Dendritic cell treated with granulocyte-macrophage colony-stimulating factor and Interleukin-4, amounts not matched to agents 40 ng/mL and 50 ng/mL, for 4 days (primary cell): ENCODE measurements at regions not wholly inside any gene's neighbourhood (a gene's known extent, or its start where the extent isn't known, plus 50 kb on each side); places are given as distances from the start of the nearest gene placed in this dataset.

Experiments used
- H3K27ac Mint-ChIP-seq: one replicate; pipeline ENCODE4 v1.8.0; 2022; ENCODE audit warnings: mild to moderate bottlenecking, mixed read lengths
- H3K27me3 Mint-ChIP-seq: one replicate; pipeline ENCODE4 v1.8.0; 2022; ENCODE audit warnings: mild to moderate bottlenecking, mixed read lengths
- H3K36me3 Mint-ChIP-seq: one replicate; pipeline ENCODE4 v1.8.0; 2022; ENCODE audit warnings: low read depth, mixed read lengths
- H3K4me1 Mint-ChIP-seq: one replicate; pipeline ENCODE4 v1.8.0; 2022; ENCODE audit warnings: low read depth, mixed read lengths
- H3K4me3 Mint-ChIP-seq: one replicate; pipeline ENCODE4 v1.8.0; 2022; ENCODE audit warnings: mild to moderate bottlenecking, moderate library complexity, mixed read lengths
- H3K9me3 Mint-ChIP-seq: one replicate; pipeline ENCODE4 v1.8.0; 2022; ENCODE audit warnings: mixed read lengths
- intact Hi-C: fragments of 100-400 bp; cut with micrococcal nuclease; formaldehyde crosslinking; loops from one replicate; pipeline ENCODE4 v1.15.0; 2022

DNA sequence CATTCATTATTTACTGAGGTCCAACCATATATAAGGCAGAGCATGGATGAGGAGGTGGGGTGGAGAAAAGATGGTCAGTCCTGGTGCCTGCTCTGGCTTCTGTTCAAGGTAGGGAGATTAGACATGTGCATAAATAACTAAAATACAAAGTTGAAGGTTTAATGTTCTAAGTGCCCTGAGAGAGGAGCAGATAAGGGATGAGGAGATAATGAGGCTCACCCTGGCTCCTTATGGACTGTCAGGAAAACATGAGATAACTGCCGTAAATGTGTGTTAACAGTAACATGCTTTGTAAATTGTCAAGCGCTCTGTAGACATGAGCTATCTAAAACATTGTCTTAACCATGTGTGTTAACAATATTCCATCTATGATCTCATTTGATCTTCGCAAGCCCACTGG, 474.6 kb upstream of the USP24 start:
- intact Hi-C loops = no loop called here
- Mint-ChIP-seq H3K4me3 (no peak overlapping the region), H3K9me3 (no peaks in the 10 kb centered on the region), H3K27ac (no peak overlapping the region), H3K27me3 (peaks cover 2% of the 10 kb centered on the region), H3K4me1 (no peaks in the 10 kb centered on the region), H3K36me3 (no peaks in the 10 kb centered on the region)

DNA sequence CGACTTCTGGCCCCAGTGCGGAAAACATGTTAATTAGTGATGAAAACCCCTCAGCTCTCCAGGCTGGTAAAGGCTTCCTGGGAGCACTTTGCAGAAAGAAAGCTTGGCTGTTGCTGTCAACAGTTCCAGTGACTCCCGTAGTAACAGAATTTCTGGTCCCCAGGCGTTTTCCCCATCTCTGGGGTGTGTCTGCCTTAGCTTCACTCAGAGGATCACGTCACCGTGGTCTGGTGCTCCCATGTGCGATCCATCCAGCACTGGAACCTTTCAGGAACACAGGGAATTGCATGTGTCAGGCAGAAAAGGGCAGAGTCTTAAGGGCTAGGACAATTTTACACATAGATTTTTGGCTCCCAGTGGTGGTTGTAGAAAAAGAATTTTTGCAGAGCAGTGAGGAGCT, 470.4 kb upstream of the USP24 start:
- Mint-ChIP-seq H3K9me3 (no peaks in the 10 kb centered on the region), H3K27me3 (no peaks in the 10 kb centered on the region), H3K27ac (no peak overlapping the region), H3K36me3 (no peaks in the 10 kb centered on the region), H3K4me1 (no peaks in the 10 kb centered on the region), H3K4me3 (no peak overlapping the region)
- intact Hi-C loops = no loop called here

DNA sequence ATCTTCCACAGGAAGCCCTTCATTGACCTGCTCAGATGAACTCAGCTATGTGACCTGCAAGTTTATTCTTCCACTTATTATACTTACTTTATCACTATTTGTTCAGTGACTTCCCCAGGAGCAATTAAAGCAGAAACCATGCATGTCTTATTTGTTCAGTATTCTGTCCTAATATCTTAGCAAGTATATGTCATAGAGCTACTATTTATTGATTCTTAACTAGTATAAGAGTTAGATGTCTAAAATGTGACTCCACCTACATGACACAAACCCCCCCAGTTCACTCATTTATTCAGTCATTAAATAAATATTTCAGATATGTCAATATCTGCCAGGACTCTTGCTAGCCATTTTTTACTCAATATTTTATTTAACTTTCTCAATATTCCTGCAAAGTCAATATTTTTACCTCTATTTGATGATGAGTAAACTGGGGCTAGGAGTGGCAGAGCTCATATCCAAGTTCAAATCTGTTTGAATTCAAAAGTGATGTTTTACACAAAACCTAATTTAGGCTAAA, 469.0 kb upstream of the USP24 start:
- Mint-ChIP-seq H3K36me3 (no peaks in the 10 kb centered on the region), H3K4me1 (no peaks in the 10 kb centered on the region), H3K4me3 (no peak overlapping the region), H3K27ac (no peak overlapping the region), H3K27me3 (no peaks in the 10 kb centered on the region), H3K9me3 (no peaks in the 10 kb centered on the region)
- intact Hi-C loops = no loop called here

DNA sequence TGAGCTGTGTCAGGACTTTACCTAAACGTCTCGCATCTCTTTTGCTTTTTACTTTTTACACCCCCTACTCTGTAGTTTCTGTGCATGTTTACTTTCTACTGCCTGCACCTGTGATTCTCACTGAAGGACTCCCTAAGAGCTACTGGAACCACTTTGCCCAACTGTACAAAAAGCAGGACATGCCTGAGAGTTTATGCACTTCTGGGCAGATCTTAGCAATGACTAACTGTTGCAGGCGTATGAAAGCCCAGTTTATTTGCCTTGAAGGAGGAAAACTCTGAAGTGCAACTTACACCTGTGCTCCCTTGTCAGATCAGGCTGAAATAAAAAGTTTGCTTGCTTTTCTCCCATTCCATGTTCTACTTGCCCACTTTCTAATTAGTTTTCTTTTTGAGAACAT, 467.0 kb upstream of the USP24 start:
- no peak overlapping the region for H3K27ac Mint-ChIP-seq
- H3K4me1 Mint-ChIP-seq = no peaks in the 10 kb centered on the region
- no peaks in the 10 kb centered on the region for H3K9me3 Mint-ChIP-seq
- H3K27me3 Mint-ChIP-seq = no peaks in the 10 kb centered on the region
- no peak overlapping the region for H3K4me3 Mint-ChIP-seq
- intact Hi-C loops = no loop called here
- no peaks in the 10 kb centered on the region for H3K36me3 Mint-ChIP-seq

DNA sequence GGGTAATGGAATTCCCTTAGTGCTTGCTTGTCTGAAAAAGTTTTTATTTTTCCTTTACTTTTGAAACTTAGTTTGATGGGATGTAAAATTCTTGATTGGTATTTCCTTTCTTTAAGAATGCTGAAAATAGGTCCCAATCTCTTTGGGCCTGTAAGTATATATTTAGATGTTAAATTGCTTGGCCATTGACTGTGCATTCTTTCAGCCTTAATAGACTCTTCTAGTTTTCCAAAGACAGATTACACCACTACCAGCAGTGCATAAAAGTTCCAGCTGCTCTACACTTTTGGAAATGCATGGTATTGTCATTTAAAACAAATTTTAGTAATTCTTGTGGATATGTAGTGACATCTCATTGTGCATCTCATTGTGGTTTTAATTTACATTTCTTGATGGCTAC, 464.8 kb upstream of the USP24 start:
- Mint-ChIP-seq H3K4me1 (no peaks in the 10 kb centered on the region), H3K27me3 (no peaks in the 10 kb centered on the region)

DNA sequence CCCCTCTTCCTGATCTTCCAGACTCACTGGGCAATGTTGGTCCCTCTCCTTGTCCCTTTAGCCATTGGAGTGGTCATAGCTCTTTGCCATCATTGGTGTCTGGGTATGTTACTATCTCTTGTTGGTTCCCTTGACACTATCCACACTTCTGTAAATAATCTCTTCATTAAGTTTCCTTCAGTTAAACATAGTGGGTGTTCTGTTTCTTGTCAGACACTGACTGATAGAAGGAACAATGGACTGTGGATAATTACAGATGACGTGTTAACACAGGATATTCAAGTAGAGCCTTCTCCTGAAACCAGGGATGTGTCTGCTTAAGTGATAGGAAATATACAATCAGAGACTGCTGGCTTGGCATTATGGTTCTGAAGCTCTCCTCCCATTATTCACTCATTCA, 458.3 kb upstream of the USP24 start:
- no peak overlapping the region for H3K27ac Mint-ChIP-seq
- intact Hi-C loops = no loop called here
- H3K9me3 Mint-ChIP-seq = no peaks in the 10 kb centered on the region
- H3K4me3 Mint-ChIP-seq = no peak overlapping the region
- H3K4me1 Mint-ChIP-seq = no peaks in the 10 kb centered on the region
- H3K27me3 Mint-ChIP-seq = no peaks in the 10 kb centered on the region
- H3K36me3 Mint-ChIP-seq = no peaks in the 10 kb centered on the region

More for the DNA sequence above, 464.8 kb upstream of the USP24 start:
- H3K9me3 Mint-ChIP-seq = no peaks in the 10 kb centered on the region
- H3K36me3 Mint-ChIP-seq = no peaks in the 10 kb centered on the region
- H3K27ac Mint-ChIP-seq = no peak overlapping the region
- intact Hi-C loops = no loop called here
- no peak overlapping the region for H3K4me3 Mint-ChIP-seq

DNA sequence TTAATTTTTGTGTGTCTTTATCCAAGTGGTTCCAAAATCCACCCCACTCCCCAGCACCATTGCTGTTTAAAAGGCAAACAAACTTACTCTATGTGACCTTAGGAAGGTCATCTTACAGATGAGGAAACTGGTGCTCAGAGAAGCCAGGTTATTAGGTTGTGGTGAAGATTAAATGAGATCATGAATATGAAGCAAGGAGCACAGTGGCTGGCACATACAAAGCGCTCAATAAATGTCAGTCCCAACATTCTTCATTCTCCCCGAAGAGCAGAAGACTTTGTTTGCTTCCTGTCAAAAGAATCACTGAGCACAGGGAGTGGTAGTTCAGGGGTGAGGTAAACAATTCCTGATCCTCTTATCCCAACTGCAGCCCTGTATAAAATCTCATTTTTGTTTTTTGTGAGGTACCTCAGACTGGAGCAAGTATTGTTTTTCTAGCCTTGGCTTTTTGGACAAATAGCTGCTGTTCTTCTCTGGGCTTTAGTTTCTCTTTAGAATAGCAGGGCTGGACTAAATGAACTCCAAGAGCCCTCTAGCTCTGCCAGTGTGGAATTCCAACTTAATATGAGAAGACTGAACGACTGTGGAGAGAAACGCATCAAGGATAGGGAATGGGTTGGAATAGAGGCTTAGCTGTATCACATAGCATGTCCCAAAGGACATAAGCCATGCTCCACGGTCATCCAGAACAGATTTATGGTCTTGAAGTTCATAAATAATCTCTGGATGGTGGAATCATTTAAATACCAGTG, 455.3 kb upstream of the USP24 start:
- no peak overlapping the region for H3K27ac Mint-ChIP-seq
- H3K36me3 Mint-ChIP-seq = no peaks in the 10 kb centered on the region
- no peaks in the 10 kb centered on the region for H3K27me3 Mint-ChIP-seq
- no peak overlapping the region for H3K4me3 Mint-ChIP-seq
- no peaks in the 10 kb centered on the region for H3K9me3 Mint-ChIP-seq
- intact Hi-C loops = no loop called here
- H3K4me1 Mint-ChIP-seq = no peaks in the 10 kb centered on the region

DNA sequence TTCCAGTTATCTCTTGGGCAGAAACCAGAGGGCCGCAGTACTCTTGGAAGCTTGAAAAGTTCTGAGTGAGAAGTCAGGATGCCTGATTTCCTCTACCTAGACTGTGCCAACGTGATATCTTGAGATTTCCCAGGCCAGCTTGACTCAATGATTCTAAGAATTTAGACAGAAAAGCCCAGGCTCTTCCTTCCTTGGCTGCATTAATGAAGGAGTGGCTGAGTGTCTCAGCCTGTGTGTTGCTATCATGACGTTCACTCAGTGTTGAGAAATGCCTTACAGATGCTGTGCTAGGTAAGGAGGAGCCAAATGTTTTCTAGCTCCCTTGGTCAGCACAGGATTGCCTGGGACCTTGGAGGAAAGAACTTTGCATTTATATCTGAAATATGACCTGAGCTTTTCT, 454.1 kb upstream of the USP24 start:
- H3K4me1 Mint-ChIP-seq = no peaks in the 10 kb centered on the region

DNA sequence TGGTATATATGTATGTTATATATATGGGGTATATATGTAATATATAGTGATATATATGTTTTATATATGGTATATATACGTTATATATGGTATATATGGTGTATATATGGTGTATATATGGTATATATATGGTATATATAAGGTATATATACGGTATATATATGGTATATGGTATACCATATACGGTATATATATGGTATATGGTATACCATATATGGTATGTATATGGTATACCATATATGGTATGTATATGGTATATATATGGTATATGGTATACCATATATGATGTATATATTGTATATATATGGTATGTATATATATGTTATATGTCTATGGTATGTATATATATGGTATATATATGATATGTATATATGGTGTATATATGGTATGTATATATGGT, 447.7 kb upstream of the USP24 start:
- no peak overlapping the region for H3K4me3 Mint-ChIP-seq
- peaks cover 1% of the 10 kb centered on the region for H3K27me3 Mint-ChIP-seq
- H3K36me3 Mint-ChIP-seq = no peaks in the 10 kb centered on the region
- no peaks in the 10 kb centered on the region for H3K9me3 Mint-ChIP-seq
- H3K4me1 Mint-ChIP-seq = no peaks in the 10 kb centered on the region
- H3K27ac Mint-ChIP-seq = no peak overlapping the region
- intact Hi-C loops = no loop called here

More for the DNA sequence above, 454.1 kb upstream of the USP24 start:
- intact Hi-C loops = no loop called here
- no peaks in the 10 kb centered on the region for H3K9me3 Mint-ChIP-seq
- no peaks in the 10 kb centered on the region for H3K27me3 Mint-ChIP-seq
- H3K27ac Mint-ChIP-seq = no peak overlapping the region
- no peak overlapping the region for H3K4me3 Mint-ChIP-seq
- H3K36me3 Mint-ChIP-seq = no peaks in the 10 kb centered on the region

DNA sequence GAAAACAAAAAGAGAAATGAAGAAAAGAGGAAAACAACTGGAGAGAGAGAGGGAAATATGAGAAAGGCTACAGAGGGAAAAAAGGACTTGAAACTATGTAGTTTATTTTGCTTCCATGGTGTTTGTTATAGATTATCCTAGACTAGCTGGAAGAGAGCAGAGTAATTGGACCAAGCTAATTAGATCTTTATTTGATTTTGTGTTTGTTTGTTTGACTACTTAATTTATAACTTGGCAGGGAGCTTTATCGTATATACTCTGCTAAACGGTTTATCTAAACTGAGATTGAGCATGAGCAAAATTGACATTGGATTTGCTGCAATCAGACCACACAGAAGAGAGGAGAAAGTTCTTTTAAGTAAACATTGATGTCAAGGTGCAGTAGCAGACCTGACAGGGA, 443.8 kb upstream of the USP24 start:
- H3K4me1 Mint-ChIP-seq = no peaks in the 10 kb centered on the region
- no peak overlapping the region for H3K27ac Mint-ChIP-seq
- no peaks in the 10 kb centered on the region for H3K9me3 Mint-ChIP-seq
- H3K36me3 Mint-ChIP-seq = no peaks in the 10 kb centered on the region
- peaks cover 2% of the 10 kb centered on the region for H3K27me3 Mint-ChIP-seq
- H3K4me3 Mint-ChIP-seq = no peak overlapping the region
- intact Hi-C loops = no loop called here

DNA sequence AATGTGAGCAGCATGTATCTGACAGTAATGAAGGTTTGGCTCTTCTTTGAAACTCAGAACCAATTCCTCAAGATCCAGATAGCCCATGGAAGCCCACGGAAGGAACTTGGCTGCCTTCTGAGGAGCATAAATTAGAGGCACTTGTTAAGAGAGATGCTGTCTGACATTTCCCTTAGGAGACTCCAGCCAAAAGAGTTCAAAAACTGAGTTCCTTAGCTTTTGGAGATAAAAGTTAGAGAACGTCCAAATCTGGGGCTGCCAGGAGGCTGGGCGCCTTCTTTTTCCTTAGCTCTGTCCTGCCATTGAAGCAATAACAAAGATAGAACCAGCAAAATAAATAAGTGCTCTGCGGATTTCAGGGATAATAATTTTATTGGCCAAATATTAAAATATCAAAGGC, 439.6 kb upstream of the USP24 start:
- no peaks in the 10 kb centered on the region for H3K4me1 Mint-ChIP-seq
- intact Hi-C loops = no loop called here
- H3K27ac Mint-ChIP-seq = no peak overlapping the region
- no peaks in the 10 kb centered on the region for H3K36me3 Mint-ChIP-seq
- H3K27me3 Mint-ChIP-seq = peaks cover 5% of the 10 kb centered on the region
- H3K9me3 Mint-ChIP-seq = no peaks in the 10 kb centered on the region
- no peak overlapping the region for H3K4me3 Mint-ChIP-seq

DNA sequence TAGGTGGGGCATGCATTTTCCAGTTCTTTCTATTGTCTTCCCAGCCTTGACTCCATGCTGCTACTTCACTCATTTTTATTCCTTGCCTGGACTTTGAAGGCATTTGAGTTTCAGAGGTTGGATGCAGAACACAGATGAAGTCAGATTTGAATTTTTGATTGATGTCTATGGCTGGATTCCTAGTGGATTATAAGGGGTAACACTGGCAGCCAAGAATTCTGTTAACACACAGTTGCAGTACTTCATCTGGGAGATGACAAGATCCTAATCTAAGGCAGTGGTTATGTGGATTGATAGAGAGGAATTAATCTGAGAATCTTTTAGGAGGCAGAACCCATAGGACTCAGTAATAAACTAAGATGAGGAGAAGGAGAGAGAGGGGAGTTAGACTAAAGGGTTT, 439.0 kb upstream of the USP24 start:
- Mint-ChIP-seq H3K4me3 (no peak overlapping the region), H3K36me3 (no peaks in the 10 kb centered on the region), H3K27ac (no peak overlapping the region), H3K27me3 (peaks cover 5% of the 10 kb centered on the region), H3K9me3 (no peaks in the 10 kb centered on the region), H3K4me1 (no peaks in the 10 kb centered on the region)
- intact Hi-C loops = no loop called here

DNA sequence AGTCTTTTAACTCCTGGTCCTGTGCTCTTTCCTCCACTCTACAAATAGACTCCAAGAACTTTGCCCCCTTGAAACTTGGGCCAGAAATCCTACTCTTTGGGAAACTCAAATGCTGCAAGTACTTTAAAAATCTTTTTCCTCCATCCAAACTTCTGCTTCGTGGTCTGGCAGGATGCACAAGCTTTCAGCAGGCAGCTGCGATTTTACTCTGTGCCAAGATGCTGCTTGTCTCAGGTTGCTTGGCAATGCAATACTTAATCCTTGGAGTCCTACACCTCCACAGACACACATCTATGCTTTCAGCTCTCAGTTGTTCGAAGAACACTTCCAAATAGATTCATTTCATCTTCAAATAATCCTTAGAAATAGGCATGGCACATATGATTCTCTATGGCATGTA, 435.3 kb upstream of the USP24 start:
- Mint-ChIP-seq H3K27ac (no peak overlapping the region), H3K27me3 (peaks cover 5% of the 10 kb centered on the region), H3K9me3 (no peaks in the 10 kb centered on the region), H3K36me3 (no peaks in the 10 kb centered on the region), H3K4me1 (no peaks in the 10 kb centered on the region), H3K4me3 (no peak overlapping the region)
- intact Hi-C loops = no loop called here

DNA sequence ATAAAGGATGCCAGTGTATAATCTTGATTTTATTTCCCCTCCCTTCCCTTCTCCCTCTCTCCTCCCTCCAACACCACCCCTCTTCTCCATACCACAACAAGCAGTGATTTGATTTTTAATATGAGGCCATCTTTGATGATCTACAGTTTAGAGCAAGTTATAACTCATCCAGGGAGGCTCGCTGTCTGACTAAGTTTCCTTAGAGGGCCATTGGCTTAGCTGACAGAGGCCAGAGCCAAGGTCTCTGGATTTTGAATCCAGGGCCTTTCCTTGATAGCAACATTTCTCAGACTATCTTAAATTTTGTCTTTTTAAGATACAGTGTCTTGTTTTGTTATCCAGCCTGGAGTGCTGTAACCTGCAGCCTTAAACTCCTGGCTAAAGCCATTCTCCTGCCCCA, 431.0 kb upstream of the USP24 start:
- Mint-ChIP-seq H3K4me3 (no peak overlapping the region), H3K27me3 (peaks cover 6% of the 10 kb centered on the region), H3K36me3 (no peaks in the 10 kb centered on the region), H3K4me1 (peaks cover 4% of the 10 kb centered on the region), H3K9me3 (no peaks in the 10 kb centered on the region), H3K27ac (no peak overlapping the region)
- intact Hi-C loops = no loop called here

DNA sequence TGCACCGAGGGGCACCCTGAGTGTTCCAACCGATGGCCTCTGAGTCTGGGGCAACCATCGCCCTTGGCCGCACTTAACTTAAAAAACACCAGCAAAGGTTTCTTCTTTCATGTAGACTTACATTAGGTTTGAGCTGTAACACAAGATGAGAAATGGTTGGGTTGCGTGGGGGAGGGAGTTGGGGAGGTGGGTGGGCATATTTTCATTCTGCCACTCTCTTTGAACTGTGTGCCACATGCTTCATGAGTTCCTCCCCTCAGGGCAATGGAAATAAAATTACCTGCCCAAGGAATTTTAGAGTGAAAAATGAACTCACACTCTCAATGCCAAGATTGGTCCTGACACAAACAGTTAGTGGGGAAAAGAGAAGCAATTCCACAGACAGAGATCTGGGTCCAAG, 430.1 kb upstream of the USP24 start:
- H3K4me1 Mint-ChIP-seq = peaks cover 13% of the 10 kb centered on the region
- H3K27me3 Mint-ChIP-seq = peaks cover 6% of the 10 kb centered on the region
- no peaks in the 10 kb centered on the region for H3K36me3 Mint-ChIP-seq
- no peaks in the 10 kb centered on the region for H3K9me3 Mint-ChIP-seq
- no peak overlapping the region for H3K4me3 Mint-ChIP-seq
- intact Hi-C loops = no loop called here
- no peak overlapping the region for H3K27ac Mint-ChIP-seq
